Hepatocyte (in vitro differentiated cells): ENCODE measurements at regions not wholly inside any gene's neighbourhood (a gene's known extent, or its start where the extent isn't known, plus 50 kb on each side); places are given as distances from the start of the nearest gene placed in this dataset.

Source experiments
- DNase-seq: peaks from one replicate; pipeline ENCODE4 v3.0.0-alpha.2; 2016; ENCODE audit warnings: low spot score
- H2AFZ ChIP-seq: fragments of 200-600 bp; sonication (generic); 2 replicates; pipeline ENCODE4 v1.6.0; 2016; ENCODE audit warnings: antibody characterized with exemption, mild to moderate bottlenecking
- H3K27ac ChIP-seq: fragments of 200-600 bp; sonication (generic); 2 replicates; pipeline ENCODE4 v1.5.1; 2016; ENCODE audit warnings: mild to moderate bottlenecking
- H3K27me3 ChIP-seq: fragments of 200-600 bp; sonication (generic); 2 replicates; pipeline ENCODE4 v1.6.1; 2016
- H3K36me3 ChIP-seq: fragments of 200-600 bp; sonication (generic); replicated peaks from 2 replicates; pipeline ENCODE4 v1.5.1; 2016; ENCODE audit warnings: low read depth; ENCODE audit not compliant: insufficient read depth
- H3K4me1 ChIP-seq: fragments of 200-600 bp; sonication (generic); 2 replicates; pipeline ENCODE4 v1.5.1; 2016; ENCODE audit warnings: mild to moderate bottlenecking, moderate library complexity; ENCODE audit not compliant: insufficient read depth
- H3K4me2 ChIP-seq: fragments of 200-600 bp; sonication (generic); 2 replicates; pipeline ENCODE4 v1.6.0; 2016
- H3K4me3 ChIP-seq: fragments of 200-600 bp; sonication (generic); 2 replicates; pipeline ENCODE4 v1.5.1; 2016; ENCODE audit warnings: mild to moderate bottlenecking
- H3K79me2 ChIP-seq: fragments of 200-600 bp; sonication (generic); 2 replicates; pipeline ENCODE4 v1.6.0; 2017; ENCODE audit warnings: mild to moderate bottlenecking
- H3K9me2 ChIP-seq: fragments of 200-600 bp; sonication (generic); replicated peaks from 2 replicates; pipeline ENCODE4 v1.6.0; 2017; ENCODE audit warnings: mild to moderate bottlenecking; ENCODE audit not compliant: insufficient read depth
- H3K9me3 ChIP-seq: fragments of 200-600 bp; sonication (generic); 2 replicates; pipeline ENCODE4 v1.5.1; 2016; ENCODE audit warnings: low read depth, mild to moderate bottlenecking
- H4K20me1 ChIP-seq: fragments of 200-600 bp; sonication (generic); 2 replicates; pipeline ENCODE4 v1.6.0; 2016; ENCODE audit warnings: mild to moderate bottlenecking; ENCODE audit not compliant: insufficient read depth, poor library complexity, severe bottlenecking
- EZH2 ChIP-seq: fragments of 200-600 bp; sonication (generic); IDR thresholded peaks from 2 replicates; pipeline ENCODE4 v1.6.1; 2016; ENCODE audit warnings: antibody characterized with exemption, mild to moderate bottlenecking, borderline replicate concordance
- EZH2phosphoT487 ChIP-seq: fragments of 200-600 bp; sonication (generic); IDR thresholded peaks from one replicate; pipeline ENCODE4 v1.6.1; 2018; ENCODE audit warnings: antibody characterized with exemption, mild to moderate bottlenecking, low read depth, moderate library complexity; ENCODE audit not compliant: unreplicated experiment, severe bottlenecking
- WGBS: methylation state at CpG from one replicate; pipeline ENCODE4 v1.1.6; 2016; ENCODE audit warnings: low lambda C conversion rate; ENCODE audit errors: missing lambda C conversion rate; 5-methylcytosine and 5-hydroxymethylcytosine counted together
- TF ChIP-seq, protein P1 (sequence below): fragments of 200-600 bp; sonication (generic); IDR thresholded peaks from 2 replicates; pipeline ENCODE4 v1.5.1; 2016; ENCODE audit warnings: antibody characterized with exemption, mild to moderate bottlenecking; ENCODE audit not compliant: poor library complexity

DNA sequence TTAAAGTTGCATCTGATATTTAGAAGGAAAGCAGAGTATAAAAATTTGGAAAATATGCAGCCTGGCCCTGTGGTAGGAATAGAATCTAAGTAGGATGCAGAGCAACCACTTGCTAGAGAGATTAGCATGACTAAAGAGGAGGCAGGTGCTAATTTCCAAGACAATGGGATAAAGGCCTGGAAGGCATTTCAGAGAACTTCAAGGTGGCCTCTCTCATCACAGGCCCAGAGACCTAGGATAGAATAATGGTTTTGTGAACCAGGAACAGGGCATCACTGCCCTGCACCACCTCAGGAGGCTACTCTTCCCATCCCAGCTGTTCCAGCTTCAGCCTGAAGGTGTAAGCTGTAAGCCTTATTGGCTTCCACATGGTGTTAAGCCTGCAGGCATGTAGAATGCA, 621.7 kb upstream of the HS3ST1 start:
- H3K27me3 ChIP-seq: no peaks in the 10 kb centered on the region
- no peaks in the 10 kb centered on the region for H3K9me3 ChIP-seq
- no peak overlapping the region for H3K27ac ChIP-seq
- no peak overlapping the region for H3K4me2 ChIP-seq
- H3K9me2 ChIP-seq: no peaks in the 10 kb centered on the region
- H3K79me2 ChIP-seq: no peaks in the 10 kb centered on the region
- no peak overlapping the region for H2AFZ ChIP-seq
- TF ChIP-seq, protein P1, sequence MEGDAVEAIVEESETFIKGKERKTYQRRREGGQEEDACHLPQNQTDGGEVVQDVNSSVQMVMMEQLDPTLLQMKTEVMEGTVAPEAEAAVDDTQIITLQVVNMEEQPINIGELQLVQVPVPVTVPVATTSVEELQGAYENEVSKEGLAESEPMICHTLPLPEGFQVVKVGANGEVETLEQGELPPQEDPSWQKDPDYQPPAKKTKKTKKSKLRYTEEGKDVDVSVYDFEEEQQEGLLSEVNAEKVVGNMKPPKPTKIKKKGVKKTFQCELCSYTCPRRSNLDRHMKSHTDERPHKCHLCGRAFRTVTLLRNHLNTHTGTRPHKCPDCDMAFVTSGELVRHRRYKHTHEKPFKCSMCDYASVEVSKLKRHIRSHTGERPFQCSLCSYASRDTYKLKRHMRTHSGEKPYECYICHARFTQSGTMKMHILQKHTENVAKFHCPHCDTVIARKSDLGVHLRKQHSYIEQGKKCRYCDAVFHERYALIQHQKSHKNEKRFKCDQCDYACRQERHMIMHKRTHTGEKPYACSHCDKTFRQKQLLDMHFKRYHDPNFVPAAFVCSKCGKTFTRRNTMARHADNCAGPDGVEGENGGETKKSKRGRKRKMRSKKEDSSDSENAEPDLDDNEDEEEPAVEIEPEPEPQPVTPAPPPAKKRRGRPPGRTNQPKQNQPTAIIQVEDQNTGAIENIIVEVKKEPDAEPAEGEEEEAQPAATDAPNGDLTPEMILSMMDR: no peak
- no peak for TF ChIP-seq EZH2
- no peak for TF ChIP-seq EZH2phosphoT487
- no peaks in the 10 kb centered on the region for H3K36me3 ChIP-seq
- H4K20me1 ChIP-seq: no peaks in the 10 kb centered on the region
- no peak for DNase-seq
- no peak overlapping the region for H3K4me3 ChIP-seq
- H3K4me1 ChIP-seq: no peaks in the 10 kb centered on the region

DNA sequence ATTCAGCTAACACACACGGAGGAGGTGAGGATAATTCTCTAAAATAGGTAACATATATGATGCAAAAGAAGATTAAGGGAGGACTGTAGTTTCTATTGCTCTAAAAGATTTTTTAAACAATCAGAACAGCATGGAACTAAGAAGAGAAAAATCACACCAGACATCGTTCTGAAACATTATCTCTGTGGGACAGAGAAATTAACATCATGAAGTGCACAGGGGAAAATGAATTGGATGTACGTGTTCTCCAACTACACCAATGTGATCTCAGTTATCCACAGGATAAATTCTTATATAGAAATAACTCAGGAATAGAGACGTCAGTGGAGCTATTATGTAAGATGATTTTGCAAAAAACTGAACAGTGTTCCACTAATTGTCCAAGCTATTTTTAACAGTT, 614.1 kb upstream of the HS3ST1 start:
- H3K9me3 ChIP-seq: no peaks in the 10 kb centered on the region
- TF ChIP-seq, protein P1: no peak
- no peak for TF ChIP-seq EZH2phosphoT487
- no peak for TF ChIP-seq EZH2
- H3K27me3 ChIP-seq: no peaks in the 10 kb centered on the region
- no peaks in the 10 kb centered on the region for H3K9me2 ChIP-seq
- H3K4me1 ChIP-seq: no peaks in the 10 kb centered on the region
- H4K20me1 ChIP-seq: no peaks in the 10 kb centered on the region
- no peak overlapping the region for H3K4me3 ChIP-seq
- H3K4me2 ChIP-seq: no peak overlapping the region
- no peak for DNase-seq
- no peaks in the 10 kb centered on the region for H3K79me2 ChIP-seq
- H3K36me3 ChIP-seq: no peaks in the 10 kb centered on the region
- no peak overlapping the region for H2AFZ ChIP-seq
- no peak overlapping the region for H3K27ac ChIP-seq
- 91% methylated on average over 4 of the region's 4 CpGs for whole genome bisulfite sequencing

DNA sequence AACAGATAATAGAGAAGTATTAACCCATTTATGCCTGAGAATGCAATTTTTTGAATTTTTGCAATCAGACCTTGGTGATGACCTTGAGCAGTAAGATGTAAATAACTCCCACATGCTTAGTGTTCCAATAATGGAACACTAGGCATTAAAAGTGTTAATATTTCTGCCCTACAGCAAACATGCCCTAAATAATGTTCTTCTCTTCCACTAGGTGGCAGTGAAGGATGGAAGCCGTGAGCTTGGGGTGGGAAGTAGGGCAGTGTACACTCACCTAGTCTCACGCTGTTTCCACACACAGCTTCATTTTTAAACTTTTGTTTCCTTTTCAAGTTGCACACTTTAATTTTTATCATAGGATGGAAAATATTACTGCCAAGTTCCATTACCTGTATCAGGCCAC, 613.1 kb upstream of the HS3ST1 start:
- no peak overlapping the region for H3K4me3 ChIP-seq
- H3K4me2 ChIP-seq: no peak overlapping the region
- no peaks in the 10 kb centered on the region for H3K36me3 ChIP-seq
- H3K27me3 ChIP-seq: no peaks in the 10 kb centered on the region
- no peaks in the 10 kb centered on the region for H3K9me2 ChIP-seq
- H2AFZ ChIP-seq: no peak overlapping the region
- no peaks in the 10 kb centered on the region for H3K9me3 ChIP-seq
- WGBS: 70% methylated on average over 2 of the region's 2 CpGs
- TF ChIP-seq, protein P1: peak; percentile 45
- no peak for TF ChIP-seq EZH2
- DNase-seq: peak; percentile 13
- no peaks in the 10 kb centered on the region for H3K4me1 ChIP-seq
- H3K27ac ChIP-seq: no peak overlapping the region
- no peaks in the 10 kb centered on the region for H4K20me1 ChIP-seq
- no peaks in the 10 kb centered on the region for H3K79me2 ChIP-seq

DNA sequence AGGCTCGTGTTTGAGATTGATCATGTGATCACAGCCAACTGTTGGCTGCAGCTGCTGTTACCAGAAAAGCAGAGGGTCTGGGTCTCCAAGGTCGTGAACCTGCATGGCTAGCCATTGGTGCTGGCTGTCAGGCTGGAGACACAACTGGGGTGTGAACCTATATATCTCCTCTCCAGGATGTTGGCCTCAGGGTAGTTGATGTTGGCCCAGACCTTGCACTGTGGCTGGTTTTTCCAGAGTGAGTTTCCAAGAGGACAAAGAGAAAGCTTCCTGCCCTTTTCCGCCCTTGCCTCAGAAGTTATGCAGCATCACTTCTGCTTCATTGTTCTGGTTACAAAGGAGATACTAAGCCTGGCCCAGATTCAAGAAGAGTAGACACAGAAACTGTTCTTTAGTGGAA, 607.8 kb upstream of the HS3ST1 start:
- TF ChIP-seq EZH2 (no peak), EZH2phosphoT487 (no peak)
- TF ChIP-seq, protein P1: no peak
- Histone ChIP-seq H3K4me2 (no peak overlapping the region), H3K27me3 (no peaks in the 10 kb centered on the region), H3K4me1 (no peaks in the 10 kb centered on the region), H3K9me3 (no peaks in the 10 kb centered on the region), H3K4me3 (no peak overlapping the region), H3K36me3 (no peaks in the 10 kb centered on the region), H2AFZ (no peak overlapping the region), H3K79me2 (no peaks in the 10 kb centered on the region), H3K27ac (no peak overlapping the region), H3K9me2 (no peaks in the 10 kb centered on the region), H4K20me1 (no peaks in the 10 kb centered on the region)
- 81% methylated on average over 3 of the region's 3 CpGs for WGBS
- DNase-seq: no peak
